Endothelial cell of umbilical vein (primary cell): ENCODE measurements at regions not wholly inside any gene's neighbourhood (a gene's known extent, or its start where the extent isn't known, plus 50 kb on each side); places are given as distances from the start of the nearest gene placed in this dataset.

Experiments used
- CTCF ChIP-seq, 2 donors: IDR thresholded peaks; 1 replicate in 1 of 2; 2 replicates in 1 of 2; pipeline ENCODE4 v1.5.1; 2011; ENCODE audit warnings: low read length in 2 of 2, mild to moderate bottlenecking in 2 of 2, moderate library complexity in 2 of 2, control low read depth in 1 of 2, inconsistent platforms in 1 of 2, low read depth in 1 of 2; ENCODE audit not compliant: insufficient read depth in 1 of 2; ENCODE audit errors: extremely low read depth in 1 of 2
- EZH2 ChIP-seq: IDR thresholded peaks from 2 replicates; pipeline ENCODE4 v1.6.1; 2012; ENCODE audit warnings: borderline replicate concordance, low read depth, mild to moderate bottlenecking, moderate library complexity, low read length, inconsistent platforms; ENCODE audit not compliant: severe bottlenecking
- FOS ChIP-seq: IDR thresholded peaks from 2 replicates; pipeline ENCODE4 v1.6.1; 2011; ENCODE audit warnings: mild to moderate bottlenecking, low read length, moderate library complexity, borderline replicate concordance; ENCODE audit not compliant: insufficient read depth
- GATA2 ChIP-seq: IDR thresholded peaks from 2 replicates; pipeline ENCODE4 v1.7.0; 2011; ENCODE audit warnings: low read depth, mild to moderate bottlenecking, moderate library complexity, mixed read lengths, low read length; ENCODE audit not compliant: insufficient read length, insufficient read depth
- JUN ChIP-seq: IDR thresholded peaks from 2 replicates; pipeline ENCODE4 v1.6.1; 2011; ENCODE audit warnings: borderline replicate concordance, low read depth; ENCODE audit not compliant: insufficient read length, insufficient read depth
- MAX ChIP-seq: IDR thresholded peaks from 2 replicates; pipeline ENCODE4 v1.6.1; 2011; ENCODE audit not compliant: insufficient read depth, insufficient read length
- MYC ChIP-seq: IDR thresholded peaks from one replicate; pipeline ENCODE4 v1.6.1; 2011; ENCODE audit warnings: mild to moderate bottlenecking, low read depth, low read length
- POLR2A ChIP-seq: IDR thresholded peaks from 2 replicates; pipeline ENCODE4 v1.6.1; 2012; ENCODE audit warnings: low read depth, mild to moderate bottlenecking, control low read depth, low read length
- POLR2AphosphoS5 ChIP-seq: IDR thresholded peaks from 2 replicates; pipeline ENCODE4 v1.6.1; 2012; ENCODE audit warnings: low read depth, mild to moderate bottlenecking, control low read depth, low read length, moderate library complexity; ENCODE audit not compliant: insufficient read depth

GRCh38 chr7:91644256-91644655 is 236.2 kb downstream of the MTERF1 start:
- no peak for TF ChIP-seq CTCF (IDR thresholded peaks at IDR 0.05; ENCODE audit: extremely low read depth in 1 of 2, insufficient read depth in 1 of 2, low read depth in 1 of 2, low read length in 2 of 2)
- no peak for TF ChIP-seq POLR2A
- TF ChIP-seq MYC, result no peak
- TF ChIP-seq EZH2, result no peak
- TF ChIP-seq FOS, result no peak
- no peak for TF ChIP-seq MAX
- TF ChIP-seq POLR2AphosphoS5, result no peak
- no peak for TF ChIP-seq JUN
- no peak for TF ChIP-seq GATA2
